Liver (tissue), 7 donors: ENCODE measurements at regions not wholly inside any gene's neighbourhood (a gene's known extent, or its start where the extent isn't known, plus 50 kb on each side); places are given as distances from the start of the nearest gene placed in this dataset.

Experiments
- DNase-seq: peaks from one replicate; pipeline ENCODE4 v3.0.0-alpha.2; 2017; ENCODE audit warnings: low spot score
- H3K27ac ChIP-seq, 2 donors: one replicate each; pipeline ENCODE4 v1.7.0; 2013; ENCODE audit warnings: inconsistent platforms in 2 of 2, low read length in 2 of 2, control low read depth in 1 of 2, low read depth in 1 of 2, mild to moderate bottlenecking in 1 of 2
- H3K27me3 ChIP-seq, 4 donors: one replicate each; pipeline versions ENCODE4 v1.6.1 to v1.7.0; 2013; ENCODE audit warnings: low read length in 3 of 4, inconsistent platforms in 1 of 4, mild to moderate bottlenecking in 1 of 4, moderate library complexity in 1 of 4; ENCODE audit not compliant: control insufficient read depth in 4 of 4, insufficient read depth in 4 of 4
- H3K36me3 ChIP-seq, 4 donors: one replicate each; pipeline versions ENCODE4 v1.6.1 to v1.7.0; 2013; ENCODE audit warnings: low read length in 3 of 4, mild to moderate bottlenecking in 3 of 4, low read depth in 1 of 4, moderate library complexity in 1 of 4; ENCODE audit not compliant: control insufficient read depth in 4 of 4, insufficient read depth in 3 of 4
- H3K4me1 ChIP-seq, 4 donors: one replicate each; pipeline versions ENCODE4 v1.6.1 to v1.7.0; 2013; ENCODE audit warnings: low read length in 3 of 4, mild to moderate bottlenecking in 3 of 4, moderate library complexity in 1 of 4; ENCODE audit not compliant: control insufficient read depth in 4 of 4, insufficient read depth in 4 of 4
- H3K4me3 ChIP-seq, 3 donors: one replicate each; pipeline versions ENCODE4 v1.6.1 to v1.7.0; 2013; ENCODE audit warnings: low read length in 3 of 3, control low read depth in 1 of 3, low read depth in 1 of 3, mild to moderate bottlenecking in 1 of 3
- H3K9ac ChIP-seq, 2 donors: one replicate each; pipeline ENCODE4 v1.7.0; 2013; ENCODE audit warnings: low read length in 2 of 2, mild to moderate bottlenecking in 2 of 2, moderate library complexity in 2 of 2, control low read depth in 1 of 2, low read depth in 1 of 2
- H3K9me3 ChIP-seq, 4 donors: one replicate each; pipeline versions ENCODE4 v1.6.1 to v1.7.0; 2013; ENCODE audit warnings: low read length in 3 of 4; ENCODE audit not compliant: control insufficient read depth in 4 of 4
- EGR1 ChIP-seq, 2 donors: IDR thresholded peaks; 2 replicates each; pipeline ENCODE4 v1.6.1; 2016 to 2018; ENCODE audit warnings: antibody characterized with exemption in 2 of 2, low read depth in 2 of 2
- FOXA1 ChIP-seq: IDR thresholded peaks from 2 replicates; pipeline ENCODE4 v1.6.1; 2016; ENCODE audit warnings: antibody characterized with exemption
- FOXA2 ChIP-seq: IDR thresholded peaks from 2 replicates; pipeline ENCODE4 v1.6.1; 2016; ENCODE audit warnings: antibody characterized with exemption
- GABPA ChIP-seq, 2 donors: IDR thresholded peaks in 1 of 2; conservative IDR thresholded peaks in 1 of 2; 2 replicates each; pipeline ENCODE4 v1.6.1; 2016; ENCODE audit warnings: antibody characterized with exemption in 2 of 2, mild to moderate bottlenecking in 1 of 2, moderate library complexity in 1 of 2
- HNF4G ChIP-seq: IDR thresholded peaks from 2 replicates; pipeline ENCODE4 v1.6.1; 2016; ENCODE audit warnings: antibody characterized with exemption
- JUND ChIP-seq, 2 donors: IDR thresholded peaks; 2 replicates each; pipeline ENCODE4 v1.6.1; 2016; ENCODE audit warnings: antibody characterized with exemption in 2 of 2
- RAD21 ChIP-seq, 2 donors: IDR thresholded peaks; 2 replicates each; pipeline ENCODE4 v1.6.1; 2016; ENCODE audit warnings: antibody characterized with exemption in 2 of 2, mild to moderate bottlenecking in 2 of 2
- RXRA ChIP-seq, 2 donors: IDR thresholded peaks; 2 replicates each; pipeline ENCODE4 v1.6.1; 2017 to 2018; ENCODE audit warnings: antibody characterized with exemption in 2 of 2, mild to moderate bottlenecking in 1 of 2
- SP1 ChIP-seq: IDR thresholded peaks from 2 replicates; pipeline ENCODE4 v1.6.1; 2018; ENCODE audit warnings: antibody characterized with exemption, mild to moderate bottlenecking
- TAF1 ChIP-seq: conservative IDR thresholded peaks from 2 replicates; pipeline ENCODE4 v1.6.1; 2016; ENCODE audit warnings: antibody characterized with exemption, mild to moderate bottlenecking
- YY1 ChIP-seq: IDR thresholded peaks from 2 replicates; pipeline ENCODE4 v1.6.1; 2016; ENCODE audit warnings: antibody characterized with exemption, mild to moderate bottlenecking
- WGBS: extraction: QIAGEN DNeasy Blood & Tissue Kit; methylation state at CpG from one replicate; pipeline ENCODE4 v1.1.7; 2013; 5-methylcytosine and 5-hydroxymethylcytosine counted together
- TF ChIP-seq, protein P1 (sequence below): IDR thresholded peaks from 2 replicates; pipeline ENCODE4 v1.6.1; 2016; ENCODE audit warnings: antibody characterized with exemption
- TF ChIP-seq, protein P2 (sequence below): IDR thresholded peaks from 2 replicates; pipeline ENCODE4 v1.6.1; 2016; ENCODE audit warnings: antibody characterized with exemption, mild to moderate bottlenecking
- donor health status: healthy.
- donor health status: healthy.
- donor health status: healthy.
- donor health status: healthy.

DNA sequence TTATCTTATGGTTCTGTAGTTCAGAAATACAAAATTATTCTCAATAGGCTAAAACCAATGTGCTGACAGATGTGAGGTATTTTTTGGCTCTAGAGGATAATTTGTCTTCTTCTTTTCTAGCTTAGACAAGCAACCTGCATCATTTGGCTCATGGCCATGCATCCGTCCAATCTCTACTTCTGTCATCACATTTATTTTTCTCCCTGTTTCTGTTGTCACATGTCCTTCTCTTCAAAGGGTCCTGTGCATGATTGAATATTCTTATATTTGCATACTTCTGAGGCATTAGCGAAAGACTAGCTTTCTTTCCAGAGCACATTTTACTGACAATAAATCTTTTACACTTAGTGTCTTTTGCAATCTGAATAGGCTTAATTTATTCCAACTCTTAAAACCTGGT is 564.7 kb downstream of the CDH10 start (continued):
- no peak for TF ChIP-seq HNF4G

DNA sequence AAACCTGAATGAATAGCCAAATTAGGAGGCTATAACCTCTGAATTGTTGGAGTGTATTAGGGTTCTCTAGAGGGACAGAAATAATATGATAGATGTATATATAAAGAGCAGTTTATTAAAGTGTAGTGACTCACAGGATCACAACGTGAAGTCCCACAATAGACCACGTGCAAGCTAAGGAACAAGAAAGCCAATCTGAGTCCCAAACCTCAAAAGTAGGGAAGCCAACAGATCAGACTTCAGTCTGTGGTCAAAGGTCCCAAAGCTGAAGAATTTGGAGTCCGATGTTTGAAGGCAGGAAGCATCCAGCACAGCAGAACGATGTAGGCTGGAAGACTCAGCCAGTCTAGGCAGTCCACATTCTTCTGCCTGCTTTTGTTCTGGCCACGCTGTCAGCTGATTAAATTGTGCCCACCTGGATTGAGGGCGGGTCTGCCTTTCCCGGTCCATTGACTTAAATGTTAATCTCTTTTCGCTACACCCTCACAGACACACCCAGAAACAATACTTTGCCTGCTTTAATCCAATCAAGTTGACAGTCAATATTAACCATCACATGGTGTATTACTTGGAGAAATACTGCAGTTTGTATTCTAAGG is 550.6 kb downstream of the CDH10 start:
- DNase-seq = no peak
- Histone ChIP-seq H3K4me1 (no peaks in the 10 kb centered on the region), H3K9ac (no peak overlapping the region), H3K27me3 (no peaks in the 10 kb centered on the region), H3K4me3 (no peak overlapping the region), H3K27ac (no peak overlapping the region), H3K36me3 (no peaks in the 10 kb centered on the region), H3K9me3 (peaks cover 0 to 2% (median 0%) of the 10 kb centered on the region in 4 donors)
- 73% methylated on average over 8 of the region's 8 CpGs for whole genome bisulfite sequencing
- TF ChIP-seq, protein P1, sequence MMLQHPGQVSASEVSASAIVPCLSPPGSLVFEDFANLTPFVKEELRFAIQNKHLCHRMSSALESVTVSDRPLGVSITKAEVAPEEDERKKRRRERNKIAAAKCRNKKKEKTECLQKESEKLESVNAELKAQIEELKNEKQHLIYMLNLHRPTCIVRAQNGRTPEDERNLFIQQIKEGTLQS = no peak
- TF ChIP-seq, protein P2, sequence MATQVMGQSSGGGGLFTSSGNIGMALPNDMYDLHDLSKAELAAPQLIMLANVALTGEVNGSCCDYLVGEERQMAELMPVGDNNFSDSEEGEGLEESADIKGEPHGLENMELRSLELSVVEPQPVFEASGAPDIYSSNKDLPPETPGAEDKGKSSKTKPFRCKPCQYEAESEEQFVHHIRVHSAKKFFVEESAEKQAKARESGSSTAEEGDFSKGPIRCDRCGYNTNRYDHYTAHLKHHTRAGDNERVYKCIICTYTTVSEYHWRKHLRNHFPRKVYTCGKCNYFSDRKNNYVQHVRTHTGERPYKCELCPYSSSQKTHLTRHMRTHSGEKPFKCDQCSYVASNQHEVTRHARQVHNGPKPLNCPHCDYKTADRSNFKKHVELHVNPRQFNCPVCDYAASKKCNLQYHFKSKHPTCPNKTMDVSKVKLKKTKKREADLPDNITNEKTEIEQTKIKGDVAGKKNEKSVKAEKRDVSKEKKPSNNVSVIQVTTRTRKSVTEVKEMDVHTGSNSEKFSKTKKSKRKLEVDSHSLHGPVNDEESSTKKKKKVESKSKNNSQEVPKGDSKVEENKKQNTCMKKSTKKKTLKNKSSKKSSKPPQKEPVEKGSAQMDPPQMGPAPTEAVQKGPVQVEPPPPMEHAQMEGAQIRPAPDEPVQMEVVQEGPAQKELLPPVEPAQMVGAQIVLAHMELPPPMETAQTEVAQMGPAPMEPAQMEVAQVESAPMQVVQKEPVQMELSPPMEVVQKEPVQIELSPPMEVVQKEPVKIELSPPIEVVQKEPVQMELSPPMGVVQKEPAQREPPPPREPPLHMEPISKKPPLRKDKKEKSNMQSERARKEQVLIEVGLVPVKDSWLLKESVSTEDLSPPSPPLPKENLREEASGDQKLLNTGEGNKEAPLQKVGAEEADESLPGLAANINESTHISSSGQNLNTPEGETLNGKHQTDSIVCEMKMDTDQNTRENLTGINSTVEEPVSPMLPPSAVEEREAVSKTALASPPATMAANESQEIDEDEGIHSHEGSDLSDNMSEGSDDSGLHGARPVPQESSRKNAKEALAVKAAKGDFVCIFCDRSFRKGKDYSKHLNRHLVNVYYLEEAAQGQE = no peak
- TF ChIP-seq YY1 (no peak), TAF1 (no peak), SP1 (no peak), RAD21 (IDR thresholded peaks at IDR 0.05) (no peak), EGR1 (IDR thresholded peaks at IDR 0.05; ENCODE audit: low read depth in 2 of 2) (no peak), JUND (IDR thresholded peaks at IDR 0.05) (no peak), RXRA (IDR thresholded peaks at IDR 0.05) (no peak)

DNA sequence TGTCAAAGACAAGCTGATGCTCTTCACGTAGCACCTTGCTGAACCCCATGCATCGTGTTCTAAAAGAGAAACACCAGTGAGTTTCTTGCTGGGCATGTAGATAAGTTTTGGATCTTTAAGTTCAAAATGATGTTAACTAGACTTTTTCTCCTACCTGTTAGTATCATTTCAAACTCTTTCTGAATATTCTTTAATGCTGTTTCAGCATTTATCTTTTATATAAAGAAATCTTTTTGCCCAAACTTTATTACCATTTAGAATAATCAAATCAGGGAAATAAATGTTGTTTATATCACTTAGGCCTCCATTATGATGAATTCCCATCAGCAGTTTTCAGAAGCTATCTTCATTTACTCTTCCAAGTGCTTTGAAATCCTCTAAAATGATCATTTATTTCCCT is 542.8 kb downstream of the CDH10 start:
- Histone ChIP-seq H3K27ac (no peak overlapping the region), H3K4me1 (no peaks in the 10 kb centered on the region), H3K4me3 (no peak overlapping the region), H3K27me3 (peaks cover 0 to 3% (median 0%) of the 10 kb centered on the region in 4 donors), H3K36me3 (no peaks in the 10 kb centered on the region), H3K9me3 (no peaks in the 10 kb centered on the region), H3K9ac (no peak overlapping the region)
- WGBS = 80% methylated on average over 2 of the region's 2 CpGs
- TF ChIP-seq YY1 = no peak
- TF ChIP-seq, protein P2 = no peak
- TF ChIP-seq FOXA1 = no peak
- TF ChIP-seq SP1 = no peak
- TF ChIP-seq FOXA2 = no peak
- TF ChIP-seq JUND (IDR thresholded peaks at IDR 0.05) = no peak
- no peak for TF ChIP-seq HNF4G
- TF ChIP-seq GABPA (IDR thresholded peaks at IDR 0.05 in 1 of 2, conservative IDR thresholded peaks at IDR 0.05 in 1 of 2) = no peak
- TF ChIP-seq TAF1 = no peak
- TF ChIP-seq, protein P1 = no peak
- no peak for TF ChIP-seq RAD21 (IDR thresholded peaks at IDR 0.05)
- no peak for DNase-seq
